D341Med (cell line): ENCODE measurements at regions not wholly inside any gene's neighbourhood (a gene's known extent, or its start where the extent isn't known, plus 50 kb on each side); places are given as distances from the start of the nearest gene placed in this dataset.

Experiments
- DNase-seq: peaks from one replicate; pipeline ENCODE4 v3.0.0; 2012; ENCODE audit warnings: low spot score

GRCh38 chr19:31659897-31660210 lies 310.6 kb upstream of the TSHZ3 start:
- DNase-seq: no peak

- no peak for DNase-seq
Measured at GRCh38 chr19:31664096-31664495, 314.9 kb upstream of the TSHZ3 start.

- no peak for DNase-seq
Measured at GRCh38 chr19:31664997-31665396, 315.8 kb upstream of the TSHZ3 start.

GRCh38 chr19:31666126-31666525 lies 316.9 kb upstream of the TSHZ3 start:
- no peak for DNase-seq

GRCh38 chr19:31667106-31667505 lies 317.9 kb upstream of the TSHZ3 start:
- no peak for DNase-seq

- DNase-seq: no peak
Measured at GRCh38 chr19:31668921-31669320, 319.7 kb upstream of the TSHZ3 start.

- DNase-seq: no peak
Measured at GRCh38 chr19:31670931-31671330, 321.7 kb upstream of the TSHZ3 start.

GRCh38 chr19:31671411-31672035 lies 322.3 kb upstream of the TSHZ3 start:
- DNase-seq: no peak

GRCh38 chr19:31674503-31675192 lies 325.4 kb upstream of the TSHZ3 start:
- no peak for DNase-seq

GRCh38 chr19:31675193-31675913 lies 326.1 kb upstream of the TSHZ3 start:
- no peak for DNase-seq

- DNase-seq: no peak
Measured at GRCh38 chr19:31676271-31677004, 327.2 kb upstream of the TSHZ3 start.

- DNase-seq: no peak
Measured at GRCh38 chr19:31678421-31678820, 329.2 kb upstream of the TSHZ3 start.

GRCh38 chr19:31681121-31681520 lies 331.9 kb upstream of the TSHZ3 start:
- no peak for DNase-seq

GRCh38 chr19:31693131-31693932 lies 344.1 kb upstream of the TSHZ3 start:
- DNase-seq: no peak

GRCh38 chr19:31693933-31694269 lies 344.7 kb upstream of the TSHZ3 start:
- DNase-seq: no peak

- no peak for DNase-seq
Measured at GRCh38 chr19:31694761-31695160, 345.5 kb upstream of the TSHZ3 start.

GRCh38 chr19:31699421-31699820 lies 350.2 kb upstream of the TSHZ3 start:
- DNase-seq: no peak

- DNase-seq: no peak
Measured at GRCh38 chr19:31701146-31701545, 351.9 kb upstream of the TSHZ3 start.

- DNase-seq: no peak
Measured at GRCh38 chr19:31705656-31706055, 356.4 kb upstream of the TSHZ3 start.

GRCh38 chr19:31706131-31706530 lies 356.9 kb upstream of the TSHZ3 start:
- DNase-seq: no peak

- DNase-seq: no peak
Measured at GRCh38 chr19:31706691-31707620, 357.7 kb upstream of the TSHZ3 start.
